HEK293 (cell line): ENCODE measurements at regions not wholly inside any gene's neighbourhood (a gene's known extent, or its start where the extent isn't known, plus 50 kb on each side); places are given as distances from the start of the nearest gene placed in this dataset.
"Not testable (repeated sequence)": the region's sequence is repeated elsewhere in the genome, so short reads cannot be mapped to it uniquely, and the experiment has no call there.

Source experiments
- CTCF ChIA-PET: fragments of 350-600 bp; formaldehyde crosslinking; extraction: SDS; loops from one replicate; lab custom pipeline; 2021; ENCODE audit warnings: antibody characterized with exemption; lab: Yijun Ruan, JAX
- POLR2A ChIA-PET: fragments of 300-600 bp; formaldehyde crosslinking; extraction: SDS; loops from one replicate; lab custom pipeline; 2020; ENCODE audit warnings: antibody characterized with exemption, inconsistent platforms; lab: Yijun Ruan, JAX
- H3K27ac ChIP-seq: fragments of 200-500 bp; sonication (Bioruptor generic); 2 replicates; pipeline ENCODE4 v1.5.1; 2014; ENCODE audit warnings: low read depth, low read length, control low read depth, inconsistent platforms; ENCODE audit errors: extremely low read depth
- H3K36me3 ChIP-seq, 2 experiments: fragments of 200-500 bp in 1 of 2; sonication (Bioruptor generic) in 1 of 2; 1 replicate in 1 of 2; 2 replicates in 1 of 2; pipeline ENCODE4 v1.5.1; 2014 to 2017; ENCODE audit warnings: inconsistent platforms in 2 of 2, low read length in 2 of 2; ENCODE audit not compliant: control insufficient read depth in 2 of 2, insufficient read depth in 1 of 2
- H3K4me1 ChIP-seq: fragments of 200-500 bp; sonication (Bioruptor generic); 2 replicates; pipeline ENCODE4 v1.5.1; 2014; ENCODE audit warnings: mild to moderate bottlenecking, low read length, inconsistent platforms; ENCODE audit not compliant: control insufficient read depth, insufficient read depth
- H3K4me3 ChIP-seq: 2 replicates; pipeline ENCODE4 v1.5.1; 2011; ENCODE audit warnings: low read depth, mild to moderate bottlenecking, control low read depth, low read length, moderate library complexity
- H3K9me3 ChIP-seq: fragments of 200-500 bp; sonication (Bioruptor generic); 2 replicates; pipeline ENCODE4 v1.5.1; 2014; ENCODE audit warnings: low read depth, low read length, inconsistent platforms; ENCODE audit not compliant: control insufficient read depth, insufficient read depth
- GLIS2 ChIP-seq: fragments of 450-650 bp; formaldehyde crosslinking; IDR thresholded peaks from 2 replicates; pipeline ENCODE4 v1.5.1; 2016; ENCODE audit warnings: missing biosample characterization, missing genetic modification characterization
- MEIS1 ChIP-seq: sonication (generic); formaldehyde crosslinking; IDR thresholded peaks from 2 replicates; pipeline ENCODE4 v1.8.1; 2022; ENCODE audit warnings: missing genetic modification reagents, mild to moderate bottlenecking, borderline replicate concordance
- MYNN ChIP-seq: fragments of 450-650 bp; formaldehyde crosslinking; IDR thresholded peaks from 2 replicates; pipeline ENCODE4 v1.5.1; 2016; ENCODE audit warnings: missing biosample characterization, missing genetic modification characterization, borderline replicate concordance
- SP7 ChIP-seq: fragments of 450-650 bp; formaldehyde crosslinking; IDR thresholded peaks from 2 replicates; pipeline ENCODE4 v1.5.1; 2016; ENCODE audit warnings: missing biosample characterization, missing genetic modification characterization
- YY1 ChIP-seq: fragments of 450-650 bp; formaldehyde crosslinking; IDR thresholded peaks from 2 replicates; pipeline ENCODE4 v1.5.1; 2018; ENCODE audit warnings: missing biosample characterization, missing genetic modification characterization
- ZBTB21 ChIP-seq: fragments of 450-650 bp; formaldehyde crosslinking; IDR thresholded peaks from 2 replicates; pipeline ENCODE4 v1.5.1; 2017; ENCODE audit warnings: missing biosample characterization, missing genetic modification characterization
- ZBTB8A ChIP-seq: fragments of 450-650 bp; formaldehyde crosslinking; IDR thresholded peaks from 2 replicates; pipeline ENCODE4 v1.5.1; 2016; ENCODE audit warnings: missing biosample characterization, missing genetic modification characterization
- ZFP69B ChIP-seq: fragments of 450-650 bp; formaldehyde crosslinking; IDR thresholded peaks from 2 replicates; pipeline ENCODE4 v1.5.1; 2016; ENCODE audit warnings: missing biosample characterization, missing genetic modification characterization
- ZNF184 ChIP-seq: fragments of 450-650 bp; IDR thresholded peaks from 2 replicates; pipeline ENCODE4 v1.5.1; 2018; ENCODE audit warnings: missing biosample characterization, mild to moderate bottlenecking, missing genetic modification characterization
- ZNF302 ChIP-seq: fragments of 450-650 bp; formaldehyde crosslinking; IDR thresholded peaks from 2 replicates; pipeline ENCODE4 v1.5.1; 2016; ENCODE audit warnings: missing biosample characterization, missing genetic modification characterization, low read depth
- ZNF341 ChIP-seq: fragments of 450-650 bp; formaldehyde crosslinking; IDR thresholded peaks from 2 replicates; pipeline ENCODE4; 2016; ENCODE audit warnings: low read depth, missing biosample characterization, missing genetic modification characterization
- ZNF426 ChIP-seq: fragments of 450-650 bp; formaldehyde crosslinking; IDR thresholded peaks from 2 replicates; pipeline ENCODE4 v1.5.1; 2017; ENCODE audit warnings: missing biosample characterization, missing genetic modification characterization, mild to moderate bottlenecking, inconsistent platforms, moderate library complexity
- ZNF660 ChIP-seq: fragments of 450-650 bp; IDR thresholded peaks from 2 replicates; pipeline ENCODE4 v1.5.1; 2018; ENCODE audit warnings: missing biosample characterization, mild to moderate bottlenecking, missing genetic modification characterization
- ZNF664 ChIP-seq: fragments of 450-650 bp; formaldehyde crosslinking; IDR thresholded peaks from 2 replicates; pipeline ENCODE4 v1.5.1; 2016; ENCODE audit warnings: missing biosample characterization, missing genetic modification characterization
- ZNF777 ChIP-seq: fragments of 450-650 bp; formaldehyde crosslinking; IDR thresholded peaks from 2 replicates; pipeline ENCODE4 v1.5.1; 2017; ENCODE audit warnings: missing biosample characterization, missing genetic modification characterization, borderline replicate concordance
- TF ChIP-seq, protein P1 (sequence below): fragments of 450-650 bp; formaldehyde crosslinking; IDR thresholded peaks from 2 replicates; pipeline ENCODE4 v1.5.1; 2016; ENCODE audit warnings: missing biosample characterization, missing genetic modification characterization, low read depth
- TF ChIP-seq, protein P2 (sequence below): fragments of 450-650 bp; formaldehyde crosslinking; IDR thresholded peaks from 2 replicates; pipeline ENCODE4 v1.5.1; 2016; ENCODE audit warnings: missing biosample characterization, missing genetic modification characterization
- TF ChIP-seq, protein P3 (sequence below): fragments of 450-650 bp; formaldehyde crosslinking; IDR thresholded peaks from 2 replicates; pipeline ENCODE4 v1.5.1; 2016; ENCODE audit warnings: missing biosample characterization, missing genetic modification characterization
- TF ChIP-seq, protein P4 (sequence below): fragments of 450-650 bp; formaldehyde crosslinking; IDR thresholded peaks from 2 replicates; pipeline ENCODE4 v1.5.1; 2016; ENCODE audit warnings: missing biosample characterization, missing genetic modification characterization

DNA sequence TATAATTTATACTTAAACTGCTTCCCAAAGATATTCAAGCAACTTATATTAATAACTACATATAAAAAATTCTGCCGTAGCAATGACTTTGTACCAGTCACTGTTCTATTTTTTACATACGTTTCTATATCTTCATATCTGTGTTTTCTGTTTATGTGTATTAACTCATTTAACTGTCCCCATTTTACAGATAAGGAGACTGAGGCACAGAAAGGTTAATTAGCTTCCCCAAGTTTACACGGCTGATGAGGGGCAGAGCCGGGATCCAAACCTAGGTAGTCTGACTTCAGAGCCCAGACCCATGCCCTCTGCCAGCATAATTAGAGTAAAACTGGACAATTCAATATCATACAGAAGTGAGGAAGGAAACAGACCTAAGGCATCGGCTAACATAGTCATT lies 259.7 kb upstream of the TUT7 start:
- TF ChIP-seq, protein P1, sequence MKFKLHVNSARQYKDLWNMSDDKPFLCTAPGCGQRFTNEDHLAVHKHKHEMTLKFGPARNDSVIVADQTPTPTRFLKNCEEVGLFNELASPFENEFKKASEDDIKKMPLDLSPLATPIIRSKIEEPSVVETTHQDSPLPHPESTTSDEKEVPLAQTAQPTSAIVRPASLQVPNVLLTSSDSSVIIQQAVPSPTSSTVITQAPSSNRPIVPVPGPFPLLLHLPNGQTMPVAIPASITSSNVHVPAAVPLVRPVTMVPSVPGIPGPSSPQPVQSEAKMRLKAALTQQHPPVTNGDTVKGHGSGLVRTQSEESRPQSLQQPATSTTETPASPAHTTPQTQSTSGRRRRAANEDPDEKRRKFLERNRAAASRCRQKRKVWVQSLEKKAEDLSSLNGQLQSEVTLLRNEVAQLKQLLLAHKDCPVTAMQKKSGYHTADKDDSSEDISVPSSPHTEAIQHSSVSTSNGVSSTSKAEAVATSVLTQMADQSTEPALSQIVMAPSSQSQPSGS (tag by site-specific recombination) = no peak
- no peak for TF ChIP-seq ZNF302 (tag by site-specific recombination)
- no peak for TF ChIP-seq ZNF777 (tag by site-specific recombination)
- TF ChIP-seq MYNN = no peak
- TF ChIP-seq, protein P2, sequence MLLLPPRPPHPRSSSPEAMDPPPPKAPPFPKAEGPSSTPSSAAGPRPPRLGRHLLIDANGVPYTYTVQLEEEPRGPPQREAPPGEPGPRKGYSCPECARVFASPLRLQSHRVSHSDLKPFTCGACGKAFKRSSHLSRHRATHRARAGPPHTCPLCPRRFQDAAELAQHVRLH (tag by site-specific recombination) = no peak
- peak; percentile 73; the same call in 1 of the 2 replicates for TF ChIP-seq ZNF664 (tag by site-specific recombination)
- TF ChIP-seq MEIS1 = no peak
- TF ChIP-seq ZBTB21 (tag by site-specific recombination) = no peak
- H3K36me3 ChIP-seq = no peaks in the 10 kb centered on the region
- no peak overlapping the region for H3K4me3 ChIP-seq
- ChIA-PET POLR2A (no interaction called here), CTCF (interaction anchor here (0.7 to 1.1 kb wide), 5 partner anchors 10 to 1847 kb away, joined by 3 to 5 read pairs (median 3); no protein-coding TSS in a partner anchor)
- H3K9me3 ChIP-seq = no peaks in the 10 kb centered on the region
- no peaks in the 10 kb centered on the region; the same call in 1 of the 2 replicates for H3K4me1 ChIP-seq
- no peak overlapping the region for H3K27ac ChIP-seq

DNA sequence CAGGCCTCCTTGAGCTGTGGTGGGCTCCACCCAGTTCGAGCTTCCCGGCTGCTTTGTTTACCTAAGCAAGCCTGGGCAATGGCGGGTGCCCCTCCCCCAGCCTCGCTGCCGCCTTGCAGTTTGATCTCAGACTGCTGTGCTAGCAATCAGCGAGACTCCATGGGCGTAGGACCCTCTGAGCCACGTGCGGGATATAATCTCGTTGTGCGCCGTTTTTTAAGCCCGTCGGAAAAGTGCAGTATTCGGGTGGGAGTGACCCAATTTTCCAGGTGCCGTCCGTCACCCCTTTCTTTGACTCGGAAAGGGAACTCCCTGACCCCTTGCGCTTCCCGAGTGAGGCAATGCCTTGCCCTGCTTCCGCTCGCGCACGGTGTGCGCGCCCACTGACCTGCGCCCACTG lies 257.3 kb upstream of the TUT7 start:
- POLR2A ChIA-PET, H3K36me3 ChIP-seq, H3K4me3 ChIP-seq, H3K4me1 ChIP-seq, H3K27ac ChIP-seq, H3K9me3 ChIP-seq: not testable (repeated sequence)
- CTCF ChIA-PET = interaction anchor here (1.2 to 1.4 kb wide), 2 partner anchors 10 to 178 kb away, joined by 3 to 5 read pairs; no protein-coding TSS in a partner anchor
- peak; percentile 73; the same call in 1 of the 2 replicates for TF ChIP-seq ZFP69B (tag by site-specific recombination)
- TF ChIP-seq ZBTB8A (tag by site-specific recombination) = peak; percentile 26; the same call in 1 of the 2 replicates
- TF ChIP-seq, protein P3, sequence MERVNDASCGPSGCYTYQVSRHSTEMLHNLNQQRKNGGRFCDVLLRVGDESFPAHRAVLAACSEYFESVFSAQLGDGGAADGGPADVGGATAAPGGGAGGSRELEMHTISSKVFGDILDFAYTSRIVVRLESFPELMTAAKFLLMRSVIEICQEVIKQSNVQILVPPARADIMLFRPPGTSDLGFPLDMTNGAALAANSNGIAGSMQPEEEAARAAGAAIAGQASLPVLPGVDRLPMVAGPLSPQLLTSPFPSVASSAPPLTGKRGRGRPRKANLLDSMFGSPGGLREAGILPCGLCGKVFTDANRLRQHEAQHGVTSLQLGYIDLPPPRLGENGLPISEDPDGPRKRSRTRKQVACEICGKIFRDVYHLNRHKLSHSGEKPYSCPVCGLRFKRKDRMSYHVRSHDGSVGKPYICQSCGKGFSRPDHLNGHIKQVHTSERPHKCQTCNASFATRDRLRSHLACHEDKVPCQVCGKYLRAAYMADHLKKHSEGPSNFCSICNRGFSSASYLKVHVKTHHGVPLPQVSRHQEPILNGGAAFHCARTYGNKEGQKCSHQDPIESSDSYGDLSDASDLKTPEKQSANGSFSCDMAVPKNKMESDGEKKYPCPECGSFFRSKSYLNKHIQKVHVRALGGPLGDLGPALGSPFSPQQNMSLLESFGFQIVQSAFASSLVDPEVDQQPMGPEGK = 0 out of 2 replicates have a peak, but pooled peaks have one; percentile 22
- 0 out of 2 replicates have a peak, but pooled peaks have one; percentile 29 for TF ChIP-seq ZNF341 (tag by site-specific recombination)
- peak; percentile 68 for TF ChIP-seq YY1 (tag by site-specific recombination)

DNA sequence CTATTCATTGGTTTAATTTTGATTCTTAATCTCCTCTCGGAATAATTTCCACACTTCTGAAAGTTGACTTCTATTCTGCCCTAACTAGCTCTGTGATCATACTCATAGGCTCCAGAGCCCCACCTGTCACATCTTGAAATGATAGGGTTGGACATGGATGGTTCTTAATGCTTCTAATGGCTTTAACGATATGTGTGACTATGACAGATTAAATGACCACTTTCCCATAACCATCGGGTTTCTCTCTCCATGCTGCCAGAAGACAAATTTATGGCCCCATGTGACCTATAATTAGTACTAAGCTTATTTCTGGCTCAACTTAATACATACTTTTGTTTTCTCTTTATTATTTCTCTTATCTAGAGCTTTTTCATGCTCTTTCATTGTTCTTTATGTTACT lies 251.1 kb upstream of the TUT7 start:
- Histone ChIP-seq H3K27ac (no peak overlapping the region), H3K4me3 (no peak overlapping the region), H3K4me1 (peaks cover 17% of the 10 kb centered on the region), H3K36me3 (no peaks in the 10 kb centered on the region), H3K9me3 (no peaks in the 10 kb centered on the region)
- POLR2A ChIA-PET = no interaction called here
- TF ChIP-seq ZNF660 (tag by site-specific recombination) (no peak), SP7 (tag by site-specific recombination) (peak; percentile 100)
- CTCF ChIA-PET = interaction anchor here (0.9 kb wide), 1 partner anchor 32 kb away, joined by 3 read pairs; no protein-coding TSS in a partner anchor

DNA sequence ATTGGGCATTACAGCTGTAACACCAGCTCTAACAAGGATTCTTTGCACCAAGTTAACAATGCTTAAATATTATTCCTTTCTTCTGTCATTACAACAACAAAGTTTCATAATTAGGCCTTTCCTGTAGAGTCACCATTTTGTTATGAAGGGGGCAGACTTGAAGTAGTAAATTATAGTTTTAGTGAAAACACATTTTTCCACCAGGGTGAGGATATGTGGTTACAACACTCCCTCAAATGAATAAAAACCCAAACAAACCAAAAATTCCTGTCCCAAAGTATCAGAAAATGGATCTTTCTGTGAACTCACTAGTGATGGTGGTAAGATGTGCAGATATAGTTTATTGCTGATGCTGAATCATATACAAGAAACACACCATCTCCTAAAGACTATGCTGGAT lies 250.5 kb upstream of the TUT7 start:
- TF ChIP-seq ZNF426 (tag by site-specific recombination) = no peak
- TF ChIP-seq, protein P4, sequence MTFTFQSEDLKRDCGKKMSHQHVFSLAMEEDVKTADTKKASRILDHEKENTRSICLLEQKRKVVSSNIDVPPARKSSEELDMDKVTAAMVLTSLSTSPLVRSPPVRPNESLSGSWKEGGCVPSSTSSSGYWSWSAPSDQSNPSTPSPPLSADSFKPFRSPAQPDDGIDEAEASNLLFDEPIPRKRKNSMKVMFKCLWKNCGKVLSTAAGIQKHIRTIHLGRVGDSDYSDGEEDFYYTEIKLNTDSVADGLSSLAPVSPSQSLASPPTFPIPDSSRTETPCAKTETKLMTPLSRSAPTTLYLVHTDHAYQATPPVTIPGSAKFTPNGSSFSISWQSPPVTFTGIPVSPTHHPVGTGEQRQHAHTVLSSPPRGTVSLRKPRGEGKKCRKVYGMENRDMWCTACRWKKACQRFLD (tag by site-specific recombination) = no peak
- TF ChIP-seq YY1 (tag by site-specific recombination) = no peak
- TF ChIP-seq GLIS2 (tag by site-specific recombination) = no peak
- TF ChIP-seq ZNF184 (tag by site-specific recombination) = no peak
- peaks cover 20% of the 10 kb centered on the region for H3K4me1 ChIP-seq
- H3K27ac ChIP-seq = no peak overlapping the region
- H3K9me3 ChIP-seq = no peaks in the 10 kb centered on the region
- H3K36me3 ChIP-seq = no peaks in the 10 kb centered on the region
- CTCF ChIA-PET = interaction anchor here (0.6 to 0.9 kb wide), 2 partner anchors 33 to 260 kb away, joined by 3 to 5 read pairs; no protein-coding TSS in a partner anchor
- no peak overlapping the region for H3K4me3 ChIP-seq
- POLR2A ChIA-PET = no interaction called here
